Testis (tissue), 2 donors: ENCODE measurements at regions not wholly inside any gene's neighbourhood (a gene's known extent, or its start where the extent isn't known, plus 50 kb on each side); places are given as distances from the start of the nearest gene placed in this dataset.

Experiments
- DNase-seq: peaks from one replicate; pipeline ENCODE4 v3.0.0-alpha.2; 2019
- H3K27ac ChIP-seq, 2 donors: fragments of 200-600 bp; sonication (generic); one replicate each; pipeline ENCODE4 v1.5.1; 2019
- H3K27me3 ChIP-seq: fragments of 200-600 bp; sonication (generic); one replicate; pipeline ENCODE4 v1.5.1; 2019
- H3K36me3 ChIP-seq: fragments of 200-600 bp; sonication (generic); one replicate; pipeline ENCODE4 v1.5.1; 2017; ENCODE audit warnings: low read depth; ENCODE audit errors: missing control alignments
- H3K4me1 ChIP-seq: fragments of 200-600 bp; sonication (generic); one replicate; pipeline ENCODE4 v1.5.1; 2019
- H3K4me3 ChIP-seq, 2 donors: fragments of 200-600 bp; sonication (generic); one replicate each; pipeline ENCODE4 v1.5.1; 2017 to 2019
- H3K9me3 ChIP-seq: fragments of 200-600 bp; sonication (generic); one replicate; pipeline ENCODE4 v1.5.1; 2017
- CTCF ChIP-seq, 3 experiments: fragments of 450-650 bp in 2 of 3; fragments of 200-600 bp in 1 of 3; sonication (generic) in 1 of 3; IDR thresholded peaks; one replicate each; pipeline ENCODE4 v1.5.1; 2016 to 2019; ENCODE audit warnings: antibody characterized with exemption in 3 of 3, mild to moderate bottlenecking in 2 of 3, moderate library complexity in 1 of 3
- POLR2A ChIP-seq: fragments of 450-650 bp; IDR thresholded peaks from one replicate; pipeline ENCODE4 v1.6.1; 2017; ENCODE audit warnings: antibody characterized with exemption, mild to moderate bottlenecking, moderate library complexity
- WGBS, 2 donors: methylation state at CpG; one replicate each; pipeline ENCODE4 v1.1.5; 2018; 5-methylcytosine and 5-hydroxymethylcytosine counted together
- intact Hi-C: fragments of 100-400 bp; cut with DNase I; formaldehyde crosslinking; loops from one replicate; pipeline ENCODE4 v1.15.1; 2023; ENCODE audit warnings: low total_unique reads

- DNase-seq, result no peak
- intact Hi-C loops, result no loop called here
- Histone ChIP-seq H3K4me3 (no peak overlapping the region), H3K9me3 (no peaks in the 10 kb centered on the region), H3K27me3 (no peaks in the 10 kb centered on the region), H3K4me1 (no peaks in the 10 kb centered on the region), H3K27ac (no peak overlapping the region), H3K36me3 (no peaks in the 10 kb centered on the region)
- TF ChIP-seq POLR2A (no peak), CTCF (IDR thresholded peaks at IDR 0.05) (no peak)
- 62% methylated on average over 4 of the region's 4 CpGs for WGBS, 2 donors
These were observed 1480.2 kb downstream of the AACS start for GRCh38 chr12:126545411-126545810.

GRCh38 chr12:126547905-126548304 is 1482.7 kb downstream of the AACS start:
- Histone ChIP-seq H3K27ac (no peak overlapping the region), H3K36me3 (no peaks in the 10 kb centered on the region), H3K4me1 (no peaks in the 10 kb centered on the region), H3K9me3 (no peaks in the 10 kb centered on the region), H3K27me3 (no peaks in the 10 kb centered on the region), H3K4me3 (no peak overlapping the region)
- DNase-seq, result no peak
- 34 to 47% methylated on average over 10 of the region's 10 CpGs for WGBS, 2 donors
- intact Hi-C loops, result no loop called here
- no peak for TF ChIP-seq CTCF (IDR thresholded peaks at IDR 0.05)
- TF ChIP-seq POLR2A, result no peak

GRCh38 chr12:126551869-126552268 is 1486.6 kb downstream of the AACS start:
- Histone ChIP-seq H3K27me3 (no peaks in the 10 kb centered on the region), H3K4me3 (no peak overlapping the region), H3K9me3 (no peaks in the 10 kb centered on the region), H3K27ac (no peak overlapping the region), H3K36me3 (no peaks in the 10 kb centered on the region), H3K4me1 (no peaks in the 10 kb centered on the region)
- WGBS, 2 donors, result 62 to 80% methylated on average over 4 of the region's 4 CpGs
- DNase-seq, result no peak
- no peak for TF ChIP-seq POLR2A
- TF ChIP-seq CTCF (IDR thresholded peaks at IDR 0.05), result no peak
- intact Hi-C loops, result no loop called here

GRCh38 chr12:126554625-126555024 is 1489.4 kb downstream of the AACS start:
- no peaks in the 10 kb centered on the region for H3K4me1 ChIP-seq
- WGBS, 2 donors, result 70 to 74% methylated on average over 7 of the region's 7 CpGs
- no peak for DNase-seq

More at GRCh38 chr12:126554625-126555024, 1489.4 kb downstream of the AACS start:
- no peak overlapping the region for H3K27ac ChIP-seq
- no peaks in the 10 kb centered on the region for H3K27me3 ChIP-seq
- intact Hi-C loops, result no loop called here
- no peaks in the 10 kb centered on the region for H3K9me3 ChIP-seq
- no peak for TF ChIP-seq CTCF (IDR thresholded peaks at IDR 0.05)
- TF ChIP-seq POLR2A, result no peak
- no peaks in the 10 kb centered on the region for H3K36me3 ChIP-seq
- H3K4me3 ChIP-seq, result no peak overlapping the region
